Neural progenitor cell (in vitro differentiated cells): ENCODE measurements at regions not wholly inside any gene's neighbourhood (a gene's known extent, or its start where the extent isn't known, plus 50 kb on each side); places are given as distances from the start of the nearest gene placed in this dataset.

ENCODE experiments used
- EZH2 ChIP-seq: fragments of 200-600 bp; sonication (generic); IDR thresholded peaks from 2 replicates; pipeline ENCODE4 v1.6.1; 2017; ENCODE audit warnings: antibody characterized with exemption, mild to moderate bottlenecking, moderate library complexity
- TF ChIP-seq, protein P1 (sequence below): fragments of 200-600 bp; sonication (generic); IDR thresholded peaks from 2 replicates; pipeline ENCODE4 v1.5.1; 2017; ENCODE audit warnings: antibody characterized with exemption, mild to moderate bottlenecking

DNA sequence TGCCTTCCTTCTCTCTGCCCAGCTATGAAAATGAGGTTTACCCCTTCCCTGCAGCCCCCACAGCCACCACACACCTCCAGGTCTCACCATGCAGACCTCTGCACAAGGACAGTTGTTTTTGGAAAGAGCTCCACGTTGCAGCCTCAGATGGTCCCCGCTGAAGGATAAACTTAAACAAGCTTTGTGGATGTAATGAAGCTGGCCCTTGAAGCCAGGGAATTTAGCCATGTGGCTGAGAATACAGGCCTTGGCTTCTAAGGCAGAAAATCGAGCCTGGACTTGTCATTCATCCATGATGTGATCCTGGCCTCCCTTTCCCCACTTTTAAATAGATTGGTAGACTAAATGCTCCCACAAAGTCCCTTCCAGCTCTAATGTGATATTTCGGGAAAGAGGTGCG lies 79.4 kb downstream of the TBX3 start:
- TF ChIP-seq, protein P1, sequence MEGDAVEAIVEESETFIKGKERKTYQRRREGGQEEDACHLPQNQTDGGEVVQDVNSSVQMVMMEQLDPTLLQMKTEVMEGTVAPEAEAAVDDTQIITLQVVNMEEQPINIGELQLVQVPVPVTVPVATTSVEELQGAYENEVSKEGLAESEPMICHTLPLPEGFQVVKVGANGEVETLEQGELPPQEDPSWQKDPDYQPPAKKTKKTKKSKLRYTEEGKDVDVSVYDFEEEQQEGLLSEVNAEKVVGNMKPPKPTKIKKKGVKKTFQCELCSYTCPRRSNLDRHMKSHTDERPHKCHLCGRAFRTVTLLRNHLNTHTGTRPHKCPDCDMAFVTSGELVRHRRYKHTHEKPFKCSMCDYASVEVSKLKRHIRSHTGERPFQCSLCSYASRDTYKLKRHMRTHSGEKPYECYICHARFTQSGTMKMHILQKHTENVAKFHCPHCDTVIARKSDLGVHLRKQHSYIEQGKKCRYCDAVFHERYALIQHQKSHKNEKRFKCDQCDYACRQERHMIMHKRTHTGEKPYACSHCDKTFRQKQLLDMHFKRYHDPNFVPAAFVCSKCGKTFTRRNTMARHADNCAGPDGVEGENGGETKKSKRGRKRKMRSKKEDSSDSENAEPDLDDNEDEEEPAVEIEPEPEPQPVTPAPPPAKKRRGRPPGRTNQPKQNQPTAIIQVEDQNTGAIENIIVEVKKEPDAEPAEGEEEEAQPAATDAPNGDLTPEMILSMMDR = no peak
- no peak for TF ChIP-seq EZH2
